GM21360 (cell line): ENCODE measurements at regions not wholly inside any gene's neighbourhood (a gene's known extent, or its start where the extent isn't known, plus 50 kb on each side); places are given as distances from the start of the nearest gene placed in this dataset.

Source experiments
- ATAC-seq: cut with Tn5 transposase; IDR thresholded peaks from one replicate; pipeline ENCODE4 v1.9.1; 2021; ENCODE audit warnings: mild to moderate bottlenecking, moderate library complexity; ENCODE audit not compliant: unreplicated experiment

GRCh38 chr1:98336472-98337083 is 324.9 kb upstream of the SNX7 start:
- ATAC-seq, result no peak

GRCh38 chr1:98333936-98334335 is 327.6 kb upstream of the SNX7 start:
- ATAC-seq, result no peak

GRCh38 chr1:98333406-98333805 is 328.1 kb upstream of the SNX7 start:
- no peak for ATAC-seq

- no peak for ATAC-seq
These were observed 329.7 kb upstream of the SNX7 start for GRCh38 chr1:98331718-98332311.

- ATAC-seq, result no peak
These were observed 330.3 kb upstream of the SNX7 start for GRCh38 chr1:98331243-98331642.

GRCh38 chr1:98330224-98330623 is 331.3 kb upstream of the SNX7 start:
- ATAC-seq, result no peak

GRCh38 chr1:98328855-98329254 is 332.7 kb upstream of the SNX7 start:
- no peak for ATAC-seq

GRCh38 chr1:98327220-98327861 is 334.2 kb upstream of the SNX7 start:
- ATAC-seq, result no peak

GRCh38 chr1:98325646-98326440 is 335.7 kb upstream of the SNX7 start:
- ATAC-seq, result no peak

GRCh38 chr1:98323906-98324358 is 337.6 kb upstream of the SNX7 start:
- ATAC-seq, result no peak

- ATAC-seq, result no peak
These were observed 338.1 kb upstream of the SNX7 start for GRCh38 chr1:98323388-98323787.

GRCh38 chr1:98322966-98323365 is 338.6 kb upstream of the SNX7 start:
- ATAC-seq, result no peak

- no peak for ATAC-seq
These were observed 339.4 kb upstream of the SNX7 start for GRCh38 chr1:98322086-98322485.

- no peak for ATAC-seq
These were observed 340.3 kb upstream of the SNX7 start for GRCh38 chr1:98321191-98321590.

- ATAC-seq, result no peak
These were observed 345.1 kb upstream of the SNX7 start for GRCh38 chr1:98316286-98316905.

- ATAC-seq, result no peak
These were observed 346.2 kb upstream of the SNX7 start for GRCh38 chr1:98315309-98315708.

- no peak for ATAC-seq
These were observed 346.9 kb upstream of the SNX7 start for GRCh38 chr1:98314601-98315000.

- no peak for ATAC-seq
These were observed 354.9 kb upstream of the SNX7 start for GRCh38 chr1:98306517-98307089.

GRCh38 chr1:98305362-98305761 is 356.2 kb upstream of the SNX7 start:
- ATAC-seq, result no peak

- ATAC-seq, result no peak
These were observed 356.6 kb upstream of the SNX7 start for GRCh38 chr1:98304888-98305287.

- no peak for ATAC-seq
These were observed 361.7 kb upstream of the SNX7 start for GRCh38 chr1:98299861-98300260.
